ENCODE measurements at regions not wholly inside any gene's neighbourhood (a gene's known extent, or its start where the extent isn't known, plus 50 kb on each side); places are given as distances from the start of the nearest gene placed in this dataset.

DNA sequence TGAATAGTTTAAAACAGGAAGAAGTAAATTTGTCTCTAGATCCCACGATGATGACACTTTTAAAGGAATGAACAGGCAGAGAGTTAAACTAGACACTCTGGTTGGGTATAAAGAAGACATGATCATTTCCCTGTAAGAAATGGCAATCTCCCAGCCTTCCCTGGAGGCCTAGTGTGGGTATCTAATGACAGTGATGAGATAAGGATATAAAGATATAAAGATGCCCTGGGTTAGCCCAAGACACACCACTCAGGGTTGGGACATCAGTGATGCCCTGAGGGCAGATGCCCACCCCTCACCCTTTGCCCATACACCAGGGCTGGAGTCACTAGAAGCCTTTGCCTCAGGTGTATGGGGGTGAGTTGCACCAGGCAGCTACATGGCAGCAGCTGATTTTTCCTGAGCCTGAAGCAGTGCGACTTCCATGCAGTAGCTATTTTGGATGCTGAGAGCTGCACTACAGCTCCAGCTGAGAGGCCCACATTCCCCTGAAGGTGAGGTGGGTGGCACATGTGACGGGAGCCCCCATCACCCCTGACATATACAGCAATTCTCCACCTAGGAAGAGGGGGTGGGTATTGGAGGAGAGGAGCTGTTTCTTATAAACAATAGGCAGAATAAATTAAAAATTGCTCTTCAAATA is 177.5 kb downstream of the NDFIP2 start:
- TF ChIP-seq SUZ12 (IDR thresholded peaks at IDR 0.05; ENCODE audit: extremely low read depth, insufficient read depth, insufficient read length) = no peak
- no peak for TF ChIP-seq YY1 (IDR thresholded peaks at IDR 0.05; ENCODE audit: insufficient read depth, insufficient read length)
